ENCODE measurements at regions not wholly inside any gene's neighbourhood (a gene's known extent, or its start where the extent isn't known, plus 50 kb on each side); places are given as distances from the start of the nearest gene placed in this dataset.

- no peak for TF ChIP-seq GABPA (IDR thresholded peaks at IDR 0.05; ENCODE audit: low read depth)
Measured at GRCh38 chr11:109961261-109961660, 131.9 kb upstream of the ZC3H12C start (continued).

GRCh38 chr11:109963101-109963500 is 130.1 kb upstream of the ZC3H12C start:
- H3K27ac ChIP-seq (ENCODE audit: control insufficient read depth, insufficient read depth), result no peak overlapping the region
- no peak overlapping the region for H2AFZ ChIP-seq (ENCODE audit: control insufficient read depth, low read depth, low read length)
- DNase-seq (ENCODE audit: low read depth, low spot score), result no peak
- H4K20me1 ChIP-seq (ENCODE audit: control insufficient read depth, insufficient read depth), result no peaks in the 10 kb centered on the region
- no peak overlapping the region for H3K9ac ChIP-seq (ENCODE audit: control insufficient read depth, insufficient read depth, low read length)
- peaks cover 4% of the 10 kb centered on the region; the same call in 2 of the 3 replicates for H3K9me3 ChIP-seq (replicated peaks; ENCODE audit: control insufficient read depth, insufficient read depth, low read length)
- WGBS (ENCODE audit: insufficient coverage, insufficient replicate concordance, low lambda C conversion rate, missing lambda C conversion rate), result 70% methylated on average over 1 of the region's 1 CpG
- H3K4me2 ChIP-seq (ENCODE audit: control insufficient read depth, insufficient read depth), result no peak overlapping the region
- no peaks in the 10 kb centered on the region for H3K36me3 ChIP-seq (ENCODE audit: control insufficient read depth in 2 of 2, insufficient read depth in 2 of 2, low read length in 1 of 2)
- H3K4me1 ChIP-seq (ENCODE audit: control insufficient read depth, insufficient read depth, low read length), result no peaks in the 10 kb centered on the region; the same call in 1 of the 2 replicates
- no peak for FAIRE-seq
- ChIA-PET CTCF (interaction anchor here (0.9 to 1.1 kb wide), 2 partner anchors 11 to 16 kb away, joined by 3 to 4 read pairs; no protein-coding TSS in a partner anchor), POLR2A (interaction anchor here (1.4 kb wide), 2 partner anchors 11 to 19 kb away, joined by 3 to 5 read pairs; no protein-coding TSS in a partner anchor), SMC1A (ENCODE audit: uncharacterized antibody, unreplicated experiment) (interaction anchor here (0.7 to 1.7 kb wide), 5 partner anchors 8 to 39 kb away, joined by 3 to 5 read pairs (median 3); no protein-coding TSS in a partner anchor), RAD21 (ENCODE audit: unreplicated experiment) (interaction anchor here (1.3 to 14.2 kb wide), 3 partner anchors 8 to 17 kb away, joined by 3 to 185 read pairs (median 4); no protein-coding TSS in a partner anchor)
- no TSS peak for BruUV-seq (replicated peaks)
- H3K27me3 ChIP-seq (replicated peaks in 1 of 2; ENCODE audit: control insufficient read depth in 2 of 2, insufficient read depth in 2 of 2, low read length in 1 of 2), result no peaks in the 10 kb centered on the region
- in situ Hi-C loops (cut with MboI) (no loop called here), intact Hi-C loops (cut with micrococcal nuclease; ENCODE audit: unreplicated experiment) (no loop called here)
- TF ChIP-seq PAX8 (IDR thresholded peaks at IDR 0.05), result no peak
- no peak for TF ChIP-seq ZNF592 (IDR thresholded peaks at IDR 0.05)
- TF ChIP-seq USF2 (IDR thresholded peaks at IDR 0.05; ENCODE audit: borderline replicate concordance, low read depth, low read length), result no peak
- no peak for TF ChIP-seq CTCF (IDR thresholded peaks at IDR 0.05 in 2 of 3, conservative IDR thresholded peaks at IDR 0.05 in 1 of 3; ENCODE audit: control insufficient read depth in 2 of 3, extremely low read depth in 1 of 3, insufficient read depth in 1 of 3, low read depth in 3 of 3, low read length in 3 of 3)
- TF ChIP-seq ZBTB4 (CRISPR knock-in tag; IDR thresholded peaks at IDR 0.05), result no peak
- no peaks in the 10 kb centered on the region for H3K79me2 ChIP-seq (ENCODE audit: control insufficient read depth, insufficient read depth, low read length)
- no peak for ATAC-seq
- H3K4me3 ChIP-seq, result no peak overlapping the region
